Mesenteric fat pad (tissue), 1 donor: ENCODE measurements at regions not wholly inside any gene's neighbourhood (a gene's known extent, or its start where the extent isn't known, plus 50 kb on each side); places are given as distances from the start of the nearest gene placed in this dataset.

Experiments
- DNase-seq: peaks from one replicate; pipeline ENCODE4 v3.0.0-alpha.2; 2020; ENCODE audit warnings: low spot score
- donor health status: DM: yes; HTN: yes; CAD: no.

GRCh38 chr11:23336961-23337360 is 476.7 kb upstream of the CCDC179 start:
- no peak for DNase-seq

- DNase-seq, result no peak
Measured at GRCh38 chr11:23353611-23354010, 493.3 kb upstream of the CCDC179 start.

GRCh38 chr11:23359297-23359696 is 499.0 kb upstream of the CCDC179 start:
- DNase-seq, result no peak

- no peak for DNase-seq
Measured at GRCh38 chr11:23364076-23364475, 503.8 kb upstream of the CCDC179 start.

- peak; percentile 60 for DNase-seq
Measured at GRCh38 chr11:23370580-23371275, 510.5 kb upstream of the CCDC179 start.

GRCh38 chr11:23377909-23378308 is 517.6 kb upstream of the CCDC179 start:
- DNase-seq, result no peak

- no peak for DNase-seq
Measured at GRCh38 chr11:23391031-23391430, 530.8 kb upstream of the CCDC179 start.

GRCh38 chr11:23398052-23398451 is 537.8 kb upstream of the CCDC179 start:
- no peak for DNase-seq

- peak; percentile 71 for DNase-seq
Measured at GRCh38 chr11:23399995-23400394, 539.7 kb upstream of the CCDC179 start.

GRCh38 chr11:23403210-23404185 is 543.2 kb upstream of the CCDC179 start:
- DNase-seq, result peak; percentile 80

GRCh38 chr11:23404225-23405160 is 544.2 kb upstream of the CCDC179 start:
- peak; percentile 81 for DNase-seq

GRCh38 chr11:23405350-23405937 is 545.2 kb upstream of the CCDC179 start:
- peak; percentile 86 for DNase-seq

GRCh38 chr11:23406131-23406819 is 546.0 kb upstream of the CCDC179 start:
- peak; percentile 65 for DNase-seq

- no peak for DNase-seq
Measured at GRCh38 chr11:23413057-23413456, 552.8 kb upstream of the CCDC179 start.

GRCh38 chr11:23423104-23423503 is 562.8 kb upstream of the CCDC179 start:
- no peak for DNase-seq

GRCh38 chr11:23423656-23424055 is 563.4 kb upstream of the CCDC179 start:
- no peak for DNase-seq

- no peak for DNase-seq
Measured at GRCh38 chr11:23425381-23425780, 565.1 kb upstream of the CCDC179 start.

- DNase-seq, result no peak
Measured at GRCh38 chr11:23429569-23429968, 569.3 kb upstream of the CCDC179 start.

- DNase-seq, result no peak
Measured at GRCh38 chr11:23453522-23453921, 593.2 kb upstream of the CCDC179 start.

GRCh38 chr11:23455321-23455891 is 595.1 kb upstream of the CCDC179 start:
- no peak for DNase-seq
